Lung (tissue), 11 donors: ENCODE measurements at regions not wholly inside any gene's neighbourhood (a gene's known extent, or its start where the extent isn't known, plus 50 kb on each side); places are given as distances from the start of the nearest gene placed in this dataset.

ENCODE experiments used
- ATAC-seq: fragments of 200-7000 bp; cut with Tn5 transposase; one replicate; pipeline ENCODE4 v1.9.1; 2020; ENCODE audit warnings: moderate number of reproducible peaks; ENCODE audit not compliant: insufficient read depth, low FRiP score
- DNase-seq, 3 donors: peaks; one replicate each; pipeline ENCODE4 v3.0.0-alpha.2; 2013 to 2017
- H3K27ac ChIP-seq, 2 donors: one replicate each; pipeline ENCODE4 v1.5.1; 2013; ENCODE audit warnings: mild to moderate bottlenecking in 2 of 2, moderate library complexity in 2 of 2, control low read depth in 1 of 2, inconsistent platforms in 1 of 2, low read depth in 1 of 2, low read length in 1 of 2
- H3K27me3 ChIP-seq, 3 donors: one replicate each; pipeline ENCODE4 v1.5.1; 2013; ENCODE audit warnings: low read length in 2 of 3; ENCODE audit not compliant: control insufficient read depth in 3 of 3, insufficient read depth in 3 of 3
- H3K36me3 ChIP-seq, 4 donors: one replicate each; pipeline ENCODE4 v1.5.1; 2013; ENCODE audit warnings: low read length in 4 of 4, mild to moderate bottlenecking in 1 of 4, moderate library complexity in 1 of 4; ENCODE audit not compliant: control insufficient read depth in 4 of 4, insufficient read depth in 4 of 4
- H3K4me1 ChIP-seq, 5 donors: one replicate each; pipeline ENCODE4 v1.5.1; 2013; ENCODE audit warnings: low read length in 5 of 5, mild to moderate bottlenecking in 2 of 5, moderate library complexity in 1 of 5; ENCODE audit not compliant: control insufficient read depth in 5 of 5, insufficient read depth in 5 of 5
- H3K4me3 ChIP-seq: one replicate; pipeline ENCODE4 v1.5.1; 2013; ENCODE audit warnings: mild to moderate bottlenecking, control low read depth, moderate library complexity
- H3K9ac ChIP-seq, 2 donors: one replicate each; pipeline ENCODE4 v1.5.1; 2013; ENCODE audit warnings: low read length in 2 of 2, control low read depth in 1 of 2; ENCODE audit not compliant: insufficient read depth in 1 of 2
- H3K9me3 ChIP-seq, 4 donors: one replicate each; pipeline ENCODE4 v1.5.1; 2013; ENCODE audit warnings: low read length in 3 of 4, mild to moderate bottlenecking in 1 of 4, moderate library complexity in 1 of 4; ENCODE audit not compliant: control insufficient read depth in 4 of 4, insufficient read depth in 3 of 4
- WGBS, 2 donors: extraction: QIAGEN DNeasy Blood & Tissue Kit; methylation state at CpG; one replicate each; pipeline ENCODE4 v1.1.7; 2013; 5-methylcytosine and 5-hydroxymethylcytosine counted together
- TF ChIP-seq, protein P1 (sequence below): IDR thresholded peaks from 2 replicates; pipeline ENCODE4 v1.5.1; 2012; ENCODE audit warnings: mild to moderate bottlenecking; ENCODE audit errors: control extremely low read depth, extremely low read depth
- donor health status: control.
- donor health status: control.
- donor health status: Bipolar disorder and iron deficiency.
- donor health status: healthy.
- donor health status: DM: yes; HTN: yes; CAD: no.

DNA sequence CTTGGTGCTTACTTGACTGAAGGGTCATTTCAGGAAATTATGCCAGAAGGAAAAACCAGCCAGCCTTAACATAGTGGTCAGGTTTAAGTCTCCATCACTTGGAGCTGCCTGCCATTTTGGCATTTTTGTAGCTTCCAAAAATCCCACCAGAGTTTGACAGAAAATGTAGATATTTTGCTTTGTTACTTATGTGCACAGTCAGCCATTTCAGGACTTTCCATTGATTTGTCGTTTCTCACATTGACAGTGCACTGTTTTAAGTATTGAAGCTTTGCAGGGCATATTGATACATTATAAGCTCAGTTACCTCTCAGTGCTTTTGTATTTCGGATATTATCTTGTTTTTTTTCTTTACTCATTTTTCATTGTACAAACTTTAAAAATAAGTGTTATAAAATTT is 89.0 kb upstream of the ANKRD34C start:
- Histone ChIP-seq H3K9me3 (no peaks in the 10 kb centered on the region), H3K9ac (no peak overlapping the region), H3K27ac (no peak overlapping the region), H3K4me3 (no peak overlapping the region), H3K27me3 (peaks cover 0 to 5% (median 3%) of the 10 kb centered on the region in 3 donors), H3K36me3 (no peaks in the 10 kb centered on the region), H3K4me1 (no peaks in the 10 kb centered on the region)
- ATAC-seq (no peak), DNase-seq (no peak)
- TF ChIP-seq, protein P1, sequence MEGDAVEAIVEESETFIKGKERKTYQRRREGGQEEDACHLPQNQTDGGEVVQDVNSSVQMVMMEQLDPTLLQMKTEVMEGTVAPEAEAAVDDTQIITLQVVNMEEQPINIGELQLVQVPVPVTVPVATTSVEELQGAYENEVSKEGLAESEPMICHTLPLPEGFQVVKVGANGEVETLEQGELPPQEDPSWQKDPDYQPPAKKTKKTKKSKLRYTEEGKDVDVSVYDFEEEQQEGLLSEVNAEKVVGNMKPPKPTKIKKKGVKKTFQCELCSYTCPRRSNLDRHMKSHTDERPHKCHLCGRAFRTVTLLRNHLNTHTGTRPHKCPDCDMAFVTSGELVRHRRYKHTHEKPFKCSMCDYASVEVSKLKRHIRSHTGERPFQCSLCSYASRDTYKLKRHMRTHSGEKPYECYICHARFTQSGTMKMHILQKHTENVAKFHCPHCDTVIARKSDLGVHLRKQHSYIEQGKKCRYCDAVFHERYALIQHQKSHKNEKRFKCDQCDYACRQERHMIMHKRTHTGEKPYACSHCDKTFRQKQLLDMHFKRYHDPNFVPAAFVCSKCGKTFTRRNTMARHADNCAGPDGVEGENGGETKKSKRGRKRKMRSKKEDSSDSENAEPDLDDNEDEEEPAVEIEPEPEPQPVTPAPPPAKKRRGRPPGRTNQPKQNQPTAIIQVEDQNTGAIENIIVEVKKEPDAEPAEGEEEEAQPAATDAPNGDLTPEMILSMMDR = no peak
- 90 to 94% methylated on average over 2 of the region's 2 CpGs for WGBS, 2 donors

DNA sequence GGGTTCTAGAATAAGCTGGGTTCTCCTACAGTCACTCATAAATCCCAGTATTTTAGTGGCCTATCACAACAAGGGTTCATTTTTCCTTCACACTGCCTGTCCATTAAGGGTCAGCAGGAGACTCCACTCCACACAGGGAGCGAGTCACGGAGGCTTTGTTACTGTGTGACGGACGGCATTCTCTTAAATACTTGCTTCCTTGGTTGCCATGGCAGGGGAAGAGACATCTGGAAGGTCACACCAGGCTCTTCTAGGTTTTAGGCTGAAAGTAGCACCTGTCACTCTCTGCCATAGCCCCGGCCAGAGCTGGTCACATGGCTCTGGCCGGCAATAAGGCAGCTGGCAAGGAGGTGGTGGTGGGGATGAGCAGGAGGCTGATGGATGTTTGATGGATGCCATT is 89.4 kb upstream of the ANKRD34C start:
- TF ChIP-seq, protein P1 = no peak
- no peak overlapping the region for H3K27ac ChIP-seq
- H3K9me3 ChIP-seq = no peaks in the 10 kb centered on the region
- H3K36me3 ChIP-seq = no peaks in the 10 kb centered on the region
- DNase-seq (no peak), ATAC-seq (no peak)
- H3K27me3 ChIP-seq = peaks cover 0 to 5% (median 3%) of the 10 kb centered on the region in 3 donors
- WGBS, 2 donors = 66 to 74% methylated on average over 6 of the region's 6 CpGs
- no peak overlapping the region for H3K9ac ChIP-seq
- H3K4me1 ChIP-seq = no peaks in the 10 kb centered on the region
- no peak overlapping the region for H3K4me3 ChIP-seq

DNA sequence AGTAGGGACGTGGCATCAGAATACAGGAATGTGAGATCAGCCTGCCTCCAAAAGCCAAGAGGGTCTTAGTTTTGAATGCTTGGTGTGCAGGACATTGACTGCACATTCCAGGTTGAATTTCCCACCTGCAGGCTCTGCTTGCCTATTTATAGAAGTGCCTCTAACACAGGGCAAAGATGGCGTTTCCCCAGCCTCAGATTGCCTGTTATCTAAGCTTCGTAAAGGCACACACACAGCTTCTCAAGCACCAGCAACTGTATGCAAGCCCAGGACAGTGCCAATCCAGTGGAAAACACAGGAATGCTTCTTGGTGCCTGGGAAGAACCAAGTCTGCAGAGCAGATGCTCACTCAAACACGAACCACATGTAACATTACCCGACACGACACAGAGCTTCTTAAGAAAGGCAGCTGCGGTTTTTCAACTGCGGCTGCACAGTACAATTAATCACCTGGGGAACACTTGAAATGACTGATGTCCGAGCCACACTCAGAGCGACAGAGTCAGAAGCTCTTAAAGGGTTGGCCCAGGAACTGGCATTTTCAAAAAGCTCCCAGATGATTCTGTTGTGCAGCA is 90.0 kb upstream of the ANKRD34C start:
- Histone ChIP-seq H3K4me3 (no peak overlapping the region), H3K36me3 (no peaks in the 10 kb centered on the region), H3K27ac (no peak overlapping the region), H3K27me3 (peaks cover 0 to 5% (median 3%) of the 10 kb centered on the region in 3 donors), H3K9me3 (no peaks in the 10 kb centered on the region), H3K4me1 (no peaks in the 10 kb centered on the region), H3K9ac (no peak overlapping the region)
- TF ChIP-seq, protein P1 = no peak
- ATAC-seq (no peak), DNase-seq (peak in 1 of 3 donors; percentile 2)
- WGBS, 2 donors = 54 to 67% methylated on average over 10 of the region's 10 CpGs

DNA sequence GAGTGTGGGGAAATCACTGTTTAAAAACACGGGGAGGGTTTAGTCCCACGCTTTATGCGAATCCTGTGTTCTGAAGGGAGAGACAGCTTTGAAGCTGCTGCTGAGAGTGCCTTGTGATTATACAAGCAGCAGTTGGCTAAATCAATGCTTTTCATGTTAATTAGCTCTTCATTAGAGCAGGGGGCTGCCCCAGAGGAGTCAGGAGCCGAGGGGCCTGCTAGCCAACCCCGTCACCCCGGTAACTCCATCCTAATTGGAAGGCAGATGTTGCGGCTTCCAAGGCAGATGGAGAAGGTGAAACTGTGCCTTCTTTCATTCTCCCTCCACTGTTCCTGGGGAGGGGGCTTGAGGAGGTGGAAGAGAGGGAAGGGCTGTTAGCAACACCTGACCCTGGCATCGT is 92.4 kb upstream of the ANKRD34C start:
- WGBS, 2 donors = 81 to 87% methylated on average over 8 of the region's 8 CpGs
- H3K27ac ChIP-seq = no peak overlapping the region
- TF ChIP-seq, protein P1 = no peak
- no peaks in the 10 kb centered on the region for H3K36me3 ChIP-seq
- no peak overlapping the region for H3K4me3 ChIP-seq
- peaks cover 0 to 4% (median 3%) of the 10 kb centered on the region in 3 donors for H3K27me3 ChIP-seq
- no peak for DNase-seq
- no peak overlapping the region for H3K9ac ChIP-seq
- no peaks in the 10 kb centered on the region for H3K4me1 ChIP-seq
- ATAC-seq = no peak
- H3K9me3 ChIP-seq = peaks cover 0 to 2% (median 0%) of the 10 kb centered on the region in 4 donors
